ENCODE measurements at regions not wholly inside any gene's neighbourhood (a gene's known extent, or its start where the extent isn't known, plus 50 kb on each side); places are given as distances from the start of the nearest gene placed in this dataset.

- Histone ChIP-seq H3K4me2 (ENCODE audit: insufficient read depth, insufficient read length, low read length) (no peak overlapping the region), H3K27me3 (ENCODE audit: insufficient read depth, low read length) (no peaks in the 10 kb centered on the region), H4K5ac (ENCODE audit: insufficient read length, low read depth, low read length) (no peak overlapping the region), H2AK5ac (ENCODE audit: insufficient read length, low read length) (no peak overlapping the region), H3K79me1 (ENCODE audit: insufficient read depth, low read depth, low read length, poor library complexity, severe bottlenecking) (no peaks in the 10 kb centered on the region), H2BK120ac (ENCODE audit: low read depth, low read length, poor library complexity, severe bottlenecking) (no peak overlapping the region), H3K18ac (ENCODE audit: insufficient read length, low read depth, low read length) (no peak overlapping the region), H4K8ac (replicated peaks; ENCODE audit: insufficient read length, low read depth, low read length) (no peak overlapping the region), H4K91ac (ENCODE audit: insufficient read length, low read depth, low read length) (no peak overlapping the region), H2BK5ac (ENCODE audit: insufficient read length, low read length) (no peak overlapping the region), H2BK15ac (ENCODE audit: low read depth, low read length) (no peak overlapping the region), H3K23ac (ENCODE audit: insufficient read length, low read depth, low read length) (no peak overlapping the region), H3K4ac (ENCODE audit: low read depth, low read length) (no peak overlapping the region), H3K23me2 (ENCODE audit: insufficient read length, low read depth, low read length, poor library complexity, severe bottlenecking) (no peaks in the 10 kb centered on the region), H3T11ph (ENCODE audit: low read length) (no peak overlapping the region), H2BK20ac (ENCODE audit: low read depth, low read length, poor library complexity, severe bottlenecking) (no peak overlapping the region), H3K14ac (ENCODE audit: insufficient read depth, low read length) (no peak overlapping the region), H2AFZ (ENCODE audit: low read length) (no peak overlapping the region), H3K9me3 (ENCODE audit: control insufficient read depth, low read depth, low read length) (no peaks in the 10 kb centered on the region), H2BK12ac (ENCODE audit: insufficient read length, low read depth, low read length) (no peak overlapping the region), H3K9ac (ENCODE audit: extremely low read depth, insufficient read length, low read length) (no peak overlapping the region), H3K79me2 (ENCODE audit: insufficient read depth, low read length) (no peaks in the 10 kb centered on the region), H3K56ac (ENCODE audit: insufficient read length, low read depth, low read length) (no peak overlapping the region), H3K27ac (ENCODE audit: insufficient read length, low read depth, low read length) (no peak overlapping the region), H3K4me1 (ENCODE audit: insufficient read depth, low read length) (no peaks in the 10 kb centered on the region), H4K20me1 (ENCODE audit: control insufficient read depth, insufficient read depth, insufficient read length) (no peaks in the 10 kb centered on the region)
- Mint-ChIP-seq H3K4me1 (no peaks in the 10 kb centered on the region), H3K36me3 (ENCODE audit: insufficient read depth in 1 of 3, low read depth in 3 of 3) (no peaks in the 10 kb centered on the region), H3K27me3 (ENCODE audit: low read depth) (no peaks in the 10 kb centered on the region), H3K9me3 (no peaks in the 10 kb centered on the region), H3K4me3 (no peak overlapping the region), H3K27ac (no peak overlapping the region)
- no peak for DNase-seq
- TF ChIP-seq, protein P1, sequence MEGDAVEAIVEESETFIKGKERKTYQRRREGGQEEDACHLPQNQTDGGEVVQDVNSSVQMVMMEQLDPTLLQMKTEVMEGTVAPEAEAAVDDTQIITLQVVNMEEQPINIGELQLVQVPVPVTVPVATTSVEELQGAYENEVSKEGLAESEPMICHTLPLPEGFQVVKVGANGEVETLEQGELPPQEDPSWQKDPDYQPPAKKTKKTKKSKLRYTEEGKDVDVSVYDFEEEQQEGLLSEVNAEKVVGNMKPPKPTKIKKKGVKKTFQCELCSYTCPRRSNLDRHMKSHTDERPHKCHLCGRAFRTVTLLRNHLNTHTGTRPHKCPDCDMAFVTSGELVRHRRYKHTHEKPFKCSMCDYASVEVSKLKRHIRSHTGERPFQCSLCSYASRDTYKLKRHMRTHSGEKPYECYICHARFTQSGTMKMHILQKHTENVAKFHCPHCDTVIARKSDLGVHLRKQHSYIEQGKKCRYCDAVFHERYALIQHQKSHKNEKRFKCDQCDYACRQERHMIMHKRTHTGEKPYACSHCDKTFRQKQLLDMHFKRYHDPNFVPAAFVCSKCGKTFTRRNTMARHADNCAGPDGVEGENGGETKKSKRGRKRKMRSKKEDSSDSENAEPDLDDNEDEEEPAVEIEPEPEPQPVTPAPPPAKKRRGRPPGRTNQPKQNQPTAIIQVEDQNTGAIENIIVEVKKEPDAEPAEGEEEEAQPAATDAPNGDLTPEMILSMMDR (conservative IDR thresholded peaks at IDR 0.05): no peak
- no CpG with 5 or more reads among the region's 3 CpGs for WGBS (ENCODE audit: extremely low coverage, insufficient read length, low lambda C conversion rate)
These were observed 353.5 kb downstream of the FBXO8 start for GRCh38 chr4:173929921-173930320.
